K562 (cell line): ENCODE measurements at regions not wholly inside any gene's neighbourhood (a gene's known extent, or its start where the extent isn't known, plus 50 kb on each side); places are given as distances from the start of the nearest gene placed in this dataset.
A peak's percentile ranks its signal among the peaks of the same experiment; 100 is the strongest.

Experiments
- ATAC-seq: fragments of 200-7000 bp; cut with Tn5 transposase; 3 replicates; pipeline ENCODE4 v1.9.1; 2020; ENCODE audit warnings: moderate library complexity
- BruUV-seq: library from RNA; stranded (reverse); fragments of 400-500 nt; replicated peaks from 2 replicates; lab custom pipeline; 2021; lab: Mats Ljungman, UMichigan
- CTCF ChIA-PET: fragments of 300-600 bp; formaldehyde crosslinking; extraction: SDS; loops from one replicate; lab custom pipeline; 2021; ENCODE audit warnings: low intra/inter-chr PET ratio; lab: Yijun Ruan, JAX
- POLR2A ChIA-PET: fragments of 300-600, 350-650 bp; sonication (Branson Sonifier 250); formaldehyde crosslinking; extraction: SDS; loops from one replicate; lab custom pipeline; 2021; ENCODE audit warnings: antibody characterized with exemption, inconsistent platforms; lab: Yijun Ruan, JAX
- DNase-seq, 4 experiments: peaks; one replicate each; pipeline versions ENCODE4 v3.0.0 to v3.0.0-alpha.2; 2011 to 2018; ENCODE audit warnings: low spot score in 3 of 4, mixed read lengths in 3 of 4; ENCODE audit errors: extremely low read depth in 1 of 4
- FAIRE-seq: peaks from 2 replicates; lab custom pipeline; 2011; peaks lifted over from hg19 to GRCh38; lab: Jason Lieb, UNC
- H2AFZ ChIP-seq: 2 replicates; pipeline ENCODE4 v1.6.0; 2011; ENCODE audit warnings: low read depth, low read length, control low read depth, inconsistent platforms
- H3K27ac ChIP-seq: fragments of 200-600 bp; 3 replicates; pipeline ENCODE4 v1.8.0; 2011; ENCODE audit warnings: low read depth, mild to moderate bottlenecking, control low read depth, inconsistent platforms, low read length, moderate library complexity, mixed read lengths; ENCODE audit errors: extremely low read depth
- H3K27me3 ChIP-seq, 2 experiments: fragments of 300-600 bp in 1 of 2; 2 replicates in 1 of 2; 3 replicates in 1 of 2; pipeline versions ENCODE4 v1.6.0 to v1.8.0; 2011; ENCODE audit warnings: inconsistent platforms in 2 of 2, low read length in 2 of 2, mild to moderate bottlenecking in 1 of 2, mixed read lengths in 1 of 2, moderate library complexity in 1 of 2; ENCODE audit not compliant: control insufficient read depth in 2 of 2, insufficient read depth in 2 of 2
- H3K36me3 ChIP-seq: fragments of 300-600 bp; 3 replicates; pipeline ENCODE4 v1.8.0; 2011; ENCODE audit warnings: mild to moderate bottlenecking, low read length, inconsistent platforms; ENCODE audit not compliant: control insufficient read depth, insufficient read depth
- H3K4me1 ChIP-seq, 2 experiments: fragments of 200-600 bp in 1 of 2; replicated peaks in 1 of 2; 2 replicates in 1 of 2; 3 replicates in 1 of 2; pipeline versions ENCODE4 v1.5.1 to v1.8.0; 2011; ENCODE audit warnings: inconsistent platforms in 2 of 2, low read length in 2 of 2, mild to moderate bottlenecking in 1 of 2, mixed read lengths in 1 of 2, moderate library complexity in 1 of 2; ENCODE audit not compliant: control insufficient read depth in 2 of 2, insufficient read depth in 2 of 2
- H3K4me2 ChIP-seq: 2 replicates; pipeline ENCODE4 v1.6.1; 2011; ENCODE audit warnings: low read length, control low read depth, inconsistent platforms, mixed read lengths; ENCODE audit not compliant: insufficient read depth
- H3K4me3 ChIP-seq: fragments of 200-600 bp; sonication (generic), shearing (Covaris generic); 2 replicates; pipeline ENCODE4 v1.5.1; 2016; ENCODE audit warnings: control low read depth, inconsistent platforms
- H3K79me2 ChIP-seq: fragments of 200-600 bp; 3 replicates; pipeline ENCODE4 v1.8.0; 2011; ENCODE audit warnings: low read length, inconsistent platforms; ENCODE audit not compliant: control insufficient read depth, insufficient read depth
- H3K9ac ChIP-seq, 2 experiments: 2 replicates each; pipeline versions ENCODE4 v1.6.0 to v1.6.1; 2011; ENCODE audit warnings: low read depth in 2 of 2, low read length in 2 of 2, control low read depth in 1 of 2, inconsistent platforms in 1 of 2, mild to moderate bottlenecking in 1 of 2, mixed read lengths in 1 of 2; ENCODE audit not compliant: insufficient read depth in 1 of 2
- H3K9me1 ChIP-seq: one replicate; pipeline ENCODE4 v1.6.0; 2011; ENCODE audit warnings: inconsistent platforms, mild to moderate bottlenecking, low read length, moderate library complexity; ENCODE audit not compliant: control insufficient read depth, insufficient read depth
- H3K9me3 ChIP-seq: replicated peaks from 2 replicates; pipeline ENCODE4 v1.5.1; 2011; ENCODE audit warnings: low read depth, low read length, inconsistent platforms; ENCODE audit not compliant: control insufficient read depth, insufficient read depth
- H4K20me1 ChIP-seq: replicated peaks from 2 replicates; pipeline ENCODE4 v1.6.1; 2011; ENCODE audit warnings: low read length, inconsistent platforms, mixed read lengths; ENCODE audit not compliant: control insufficient read depth, insufficient read depth
- CBX1 ChIP-seq: sonication (generic); IDR thresholded peaks from 2 replicates; pipeline ENCODE4 v1.6.1; 2016; ENCODE audit warnings: antibody characterized with exemption, low read depth, mild to moderate bottlenecking
- ERF ChIP-seq: fragments of 450-650 bp; formaldehyde crosslinking; IDR thresholded peaks from 2 replicates; pipeline ENCODE4 v1.4.0; 2020; ENCODE audit warnings: mild to moderate bottlenecking, mixed read lengths
- KDM5B ChIP-seq: fragments of 200-600 bp; sonication (generic); IDR thresholded peaks from 2 replicates; pipeline ENCODE4 v1.6.1; 2012; ENCODE audit warnings: low read depth, mild to moderate bottlenecking, moderate library complexity, low read length, control low read depth, inconsistent platforms; ENCODE audit not compliant: insufficient replicate concordance
- L3MBTL2 ChIP-seq: fragments of 450-650 bp; IDR thresholded peaks from 2 replicates; pipeline ENCODE4 v1.6.1; 2016; ENCODE audit warnings: mild to moderate bottlenecking, moderate library complexity
- NCOA4 ChIP-seq: fragments of 450-650 bp; IDR thresholded peaks from 2 replicates; pipeline ENCODE4 v1.6.1; 2018; ENCODE audit warnings: mild to moderate bottlenecking; ENCODE audit not compliant: partially characterized antibody
- NCOR1 ChIP-seq: fragments of 450-650 bp; IDR thresholded peaks from 2 replicates; pipeline ENCODE4 v1.6.1; 2016; ENCODE audit warnings: mild to moderate bottlenecking, moderate library complexity
- NFE2 ChIP-seq: IDR thresholded peaks from 2 replicates; pipeline ENCODE4 v1.6.1; 2014; ENCODE audit warnings: antibody characterized with exemption, low read depth
- NR4A1 ChIP-seq, 2 experiments: fragments of 250-450 bp in 1 of 2; fragments of 450-650 bp in 1 of 2; sonication (Bioruptor Pico) in 1 of 2; IDR thresholded peaks; 2 replicates each; pipeline versions ENCODE4 v1.4.0 to v1.6.1; 2016 to 2020; ENCODE audit warnings: mild to moderate bottlenecking in 2 of 2, missing compliant biosample characterization in 1 of 2, missing genetic modification characterization in 1 of 2, moderate library complexity in 1 of 2
- TBL1XR1 ChIP-seq, 2 experiments: IDR thresholded peaks; 2 replicates each; pipeline ENCODE4 v1.6.1; 2012; ENCODE audit warnings: improper control_type of control experiment in 2 of 2, low read length in 2 of 2, mild to moderate bottlenecking in 1 of 2
- ZKSCAN8 ChIP-seq: fragments of 200-800 bp; sonication (Bioruptor generic); IDR thresholded peaks from 2 replicates; pipeline ENCODE4 v1.6.1; 2016; ENCODE audit warnings: missing genetic modification characterization, missing compliant biosample characterization
- ZNF121 ChIP-seq: sonication (generic); formaldehyde crosslinking; conservative IDR thresholded peaks from 2 replicates; pipeline ENCODE4 v1.8.0; 2022; ENCODE audit warnings: missing genetic modification reagents
- ZNF589 ChIP-seq: fragments of 200-800 bp; sonication (Bioruptor generic); IDR thresholded peaks from 2 replicates; pipeline ENCODE4 v1.6.1; 2016; ENCODE audit warnings: low read depth, missing genetic modification characterization, missing compliant biosample characterization
- WGBS: fragments of 100-300 bp; shearing (Covaris generic); methylation state at CpG from one replicate; pipeline ENCODE4 v1.1.6; 2016; ENCODE audit warnings: low coverage, mixed read lengths; ENCODE audit not compliant: insufficient coverage; ENCODE audit errors: missing lambda C conversion rate; 5-methylcytosine and 5-hydroxymethylcytosine counted together
- in situ Hi-C: fragments of 300-500 bp; cut with MboI; formaldehyde crosslinking; loops from 4 replicates; pipeline ENCODE4 v1.15.0; 2018; ENCODE audit warnings: inconsistent platforms, mixed read lengths
- intact Hi-C: fragments of 100-400 bp; cut with micrococcal nuclease; formaldehyde crosslinking; loops from 2 replicates; pipeline ENCODE4 v1.14.2; 2022
- TF ChIP-seq, protein P1 (sequence below), 2 experiments: fragments of 200-800 bp in 1 of 2; sonication (Bioruptor generic) in 1 of 2; sonication (generic) in 1 of 2; formaldehyde crosslinking in 1 of 2; IDR thresholded peaks in 1 of 2; conservative IDR thresholded peaks in 1 of 2; 2 replicates each; pipeline versions ENCODE4 v1.5.0 to v1.6.1; 2016 to 2020; ENCODE audit warnings: missing compliant biosample characterization in 1 of 2, missing genetic modification characterization in 1 of 2, missing genetic modification reagents in 1 of 2
- TF ChIP-seq, protein P2 (sequence below): fragments of 250-450 bp; sonication (Bioruptor Pico); IDR thresholded peaks from 2 replicates; pipeline ENCODE4 v1.5.0; 2020; ENCODE audit warnings: mild to moderate bottlenecking, borderline replicate concordance
- TF ChIP-seq, protein P3 (sequence below): fragments of 250-450 bp; sonication (Bioruptor Pico); IDR thresholded peaks from 2 replicates; pipeline ENCODE4 v1.8.0; 2022; ENCODE audit warnings: moderate library complexity, mild to moderate bottlenecking, inconsistent platforms

DNA sequence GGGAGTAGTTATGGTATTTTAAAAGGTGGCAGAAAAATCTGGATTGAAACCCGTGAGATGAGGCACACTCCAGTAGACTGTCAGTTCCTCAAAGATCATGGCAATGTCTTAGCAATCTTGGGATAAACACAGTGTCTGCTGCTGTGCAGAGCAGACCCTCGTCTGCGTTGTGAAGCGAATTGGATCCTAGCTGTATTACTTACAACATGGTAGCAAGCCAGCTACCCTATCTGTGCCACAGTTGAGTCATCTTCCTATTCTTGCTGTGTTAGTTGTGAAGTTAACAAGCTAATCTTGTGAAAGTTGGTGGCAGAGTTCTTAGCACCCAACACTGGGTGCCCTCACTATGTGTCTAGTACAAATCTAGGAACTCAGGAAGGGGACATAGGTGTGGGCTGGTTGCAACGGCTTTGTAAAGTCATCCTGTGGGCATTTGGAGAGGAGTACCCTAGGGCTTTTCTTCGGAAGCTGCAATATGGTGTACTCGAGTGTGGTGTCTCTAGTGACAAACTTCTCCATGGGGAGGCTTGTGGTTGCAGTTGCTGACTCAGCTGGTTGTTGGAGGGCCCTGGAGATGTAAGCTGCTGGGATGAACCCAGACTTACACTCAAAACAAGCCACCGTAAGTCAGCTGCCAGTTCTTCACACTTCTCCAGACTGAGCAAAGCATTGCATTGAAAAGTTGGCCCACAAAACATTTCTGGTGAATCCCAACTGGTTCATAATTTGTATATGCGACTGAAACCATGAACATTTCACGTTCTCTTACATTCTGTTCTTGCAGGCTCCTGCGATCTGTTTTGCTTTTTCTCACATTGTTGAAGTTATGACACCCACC is 61.5 kb downstream of the ADCYAP1 start:
- H3K36me3 ChIP-seq: no peaks in the 10 kb centered on the region
- CTCF ChIA-PET: no interaction called here
- H3K79me2 ChIP-seq: no peaks in the 10 kb centered on the region
- no peaks in the 10 kb centered on the region for H3K9me3 ChIP-seq
- FAIRE-seq: no peak
- in situ Hi-C loops: no loop called here
- peak overlapping the region; percentile 37; the same call in 1 of the 3 replicates for H3K27ac ChIP-seq
- peaks cover 3 to 24% of the 10 kb centered on the region in 2 experiments; a peak in 4 of 5 replicates for H3K4me1 ChIP-seq
- ATAC-seq: peak; percentile 74
- H3K4me2 ChIP-seq: peak overlapping the region; percentile 9; the same call in 1 of the 2 replicates
- WGBS: 30% methylated on average over 11 of the region's 11 CpGs
- H3K27me3 ChIP-seq: no peaks in the 10 kb centered on the region; a peak in 1 of 5 replicates
- H3K9ac ChIP-seq: no peak overlapping the region
- no peaks in the 10 kb centered on the region for H4K20me1 ChIP-seq
- no peak overlapping the region for H3K4me3 ChIP-seq
- intact Hi-C loops: loop anchor here (5.0 kb wide), 1 partner anchor 86 kb away; no protein-coding TSS in a partner anchor
- BruUV-seq: no TSS peak
- DNase-seq: peak in 1 of 4 experiments; percentile 59
- no peaks in the 10 kb centered on the region for H3K9me1 ChIP-seq
- peak overlapping the region; percentile 23; the same call in 1 of the 2 replicates for H2AFZ ChIP-seq
- POLR2A ChIA-PET: interaction anchor here (0.6 to 1.9 kb wide), 4 partner anchors 11 to 113 kb away, joined by 3 to 11 read pairs (median 3); no protein-coding TSS in a partner anchor
- TF ChIP-seq CBX1: no peak
- no peak for TF ChIP-seq NCOR1
- TF ChIP-seq NCOA4: no peak
- 0 out of 2 replicates have a peak, but pooled peaks have one; percentile 84 for TF ChIP-seq ERF (CRISPR knock-in tag)
- TF ChIP-seq, protein P1, sequence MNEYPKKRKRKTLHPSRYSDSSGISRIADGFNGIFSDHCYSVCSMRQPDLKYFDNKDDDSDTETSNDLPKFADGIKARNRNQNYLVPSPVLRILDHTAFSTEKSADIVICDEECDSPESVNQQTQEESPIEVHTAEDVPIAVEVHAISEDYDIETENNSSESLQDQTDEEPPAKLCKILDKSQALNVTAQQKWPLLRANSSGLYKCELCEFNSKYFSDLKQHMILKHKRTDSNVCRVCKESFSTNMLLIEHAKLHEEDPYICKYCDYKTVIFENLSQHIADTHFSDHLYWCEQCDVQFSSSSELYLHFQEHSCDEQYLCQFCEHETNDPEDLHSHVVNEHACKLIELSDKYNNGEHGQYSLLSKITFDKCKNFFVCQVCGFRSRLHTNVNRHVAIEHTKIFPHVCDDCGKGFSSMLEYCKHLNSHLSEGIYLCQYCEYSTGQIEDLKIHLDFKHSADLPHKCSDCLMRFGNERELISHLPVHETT (CRISPR knock-in tag; conservative IDR thresholded peaks at IDR 0.05 in 1 of 2, IDR thresholded peaks at IDR 0.05 in 1 of 2): peak in 1 of 2 experiments; percentile 64; a peak in 1 of 4 replicates
- TF ChIP-seq NR4A1 (CRISPR knock-in tag; IDR thresholded peaks at IDR 0.05): no peak
- 0 out of 2 replicates have a peak, but pooled peaks have one; percentile 2 for TF ChIP-seq NR4A1 (tag; IDR thresholded peaks at IDR 0.05)
- no peak for TF ChIP-seq ZNF121 (CRISPR knock-in tag)
- TF ChIP-seq, protein P2, sequence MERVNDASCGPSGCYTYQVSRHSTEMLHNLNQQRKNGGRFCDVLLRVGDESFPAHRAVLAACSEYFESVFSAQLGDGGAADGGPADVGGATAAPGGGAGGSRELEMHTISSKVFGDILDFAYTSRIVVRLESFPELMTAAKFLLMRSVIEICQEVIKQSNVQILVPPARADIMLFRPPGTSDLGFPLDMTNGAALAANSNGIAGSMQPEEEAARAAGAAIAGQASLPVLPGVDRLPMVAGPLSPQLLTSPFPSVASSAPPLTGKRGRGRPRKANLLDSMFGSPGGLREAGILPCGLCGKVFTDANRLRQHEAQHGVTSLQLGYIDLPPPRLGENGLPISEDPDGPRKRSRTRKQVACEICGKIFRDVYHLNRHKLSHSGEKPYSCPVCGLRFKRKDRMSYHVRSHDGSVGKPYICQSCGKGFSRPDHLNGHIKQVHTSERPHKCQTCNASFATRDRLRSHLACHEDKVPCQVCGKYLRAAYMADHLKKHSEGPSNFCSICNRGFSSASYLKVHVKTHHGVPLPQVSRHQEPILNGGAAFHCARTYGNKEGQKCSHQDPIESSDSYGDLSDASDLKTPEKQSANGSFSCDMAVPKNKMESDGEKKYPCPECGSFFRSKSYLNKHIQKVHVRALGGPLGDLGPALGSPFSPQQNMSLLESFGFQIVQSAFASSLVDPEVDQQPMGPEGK (CRISPR knock-in tag): 0 out of 2 replicates have a peak, but pooled peaks have one; percentile 17
- peak; percentile 22 for TF ChIP-seq KDM5B
- TF ChIP-seq, protein P3, sequence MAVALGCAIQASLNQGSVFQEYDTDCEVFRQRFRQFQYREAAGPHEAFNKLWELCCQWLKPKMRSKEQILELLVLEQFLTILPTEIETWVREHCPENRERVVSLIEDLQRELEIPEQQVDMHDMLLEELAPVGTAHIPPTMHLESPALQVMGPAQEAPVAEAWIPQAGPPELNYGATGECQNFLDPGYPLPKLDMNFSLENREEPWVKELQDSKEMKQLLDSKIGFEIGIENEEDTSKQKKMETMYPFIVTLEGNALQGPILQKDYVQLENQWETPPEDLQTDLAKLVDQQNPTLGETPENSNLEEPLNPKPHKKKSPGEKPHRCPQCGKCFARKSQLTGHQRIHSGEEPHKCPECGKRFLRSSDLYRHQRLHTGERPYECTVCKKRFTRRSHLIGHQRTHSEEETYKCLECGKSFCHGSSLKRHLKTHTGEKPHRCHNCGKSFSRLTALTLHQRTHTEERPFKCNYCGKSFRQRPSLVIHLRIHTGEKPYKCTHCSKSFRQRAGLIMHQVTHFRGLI (CRISPR knock-in tag): peak; percentile 13; the same call in 1 of the 2 replicates
- peak; percentile 76; the same call in 1 of the 2 replicates for TF ChIP-seq ZKSCAN8 (CRISPR knock-in tag)
- peak; percentile 85 for TF ChIP-seq NFE2
- peak in 1 of 2 experiments; percentile 18; a peak in 1 of 4 replicates for TF ChIP-seq TBL1XR1 (IDR thresholded peaks at IDR 0.05; ENCODE audit: low read length in 2 of 2)
- TF ChIP-seq L3MBTL2: peak; percentile 60
- peak; percentile 50 for TF ChIP-seq ZNF589 (CRISPR knock-in tag)
